Stomach (tissue), 8 donors: ENCODE measurements at regions not wholly inside any gene's neighbourhood (a gene's known extent, or its start where the extent isn't known, plus 50 kb on each side); places are given as distances from the start of the nearest gene placed in this dataset.

Source experiments
- DNase-seq, 2 donors: peaks; one replicate each; pipeline versions ENCODE4 v3.0.0 to v3.0.0-alpha.2; 2013 to 2019
- H3K27ac ChIP-seq, 5 donors: fragments of 200-600 bp in 4 of 5; sonication (generic) in 4 of 5; one replicate each; pipeline ENCODE4 v1.5.1; 2013 to 2019; ENCODE audit warnings: mild to moderate bottlenecking in 1 of 5, moderate library complexity in 1 of 5
- H3K27me3 ChIP-seq, 3 donors: fragments of 200-600 bp; sonication (generic); one replicate each; pipeline ENCODE4 v1.5.1; 2017 to 2019; ENCODE audit warnings: mixed run types in 1 of 3
- H3K36me3 ChIP-seq, 4 donors: fragments of 200-600 bp; sonication (generic); 1 replicate in 3 of 4; 2 replicates in 1 of 4; pipeline ENCODE4 v1.5.1; 2016 to 2019
- H3K4me1 ChIP-seq, 4 donors: fragments of 200-600 bp; sonication (generic); one replicate each; pipeline ENCODE4 v1.5.1; 2016 to 2019
- H3K4me3 ChIP-seq, 4 donors: fragments of 200-600 bp; sonication (generic) in 3 of 4; one replicate each; pipeline ENCODE4 v1.5.1; 2016 to 2019; ENCODE audit warnings: mild to moderate bottlenecking in 1 of 4
- H3K9me3 ChIP-seq, 4 donors: fragments of 200-600 bp; sonication (generic); one replicate each; pipeline ENCODE4 v1.5.1; 2016 to 2019
- EP300 ChIP-seq: sonication (generic); formaldehyde crosslinking; IDR thresholded peaks from one replicate; pipeline ENCODE4 v1.6.1; 2017; ENCODE audit warnings: antibody characterized with exemption
- POLR2A ChIP-seq, 4 donors: fragments of 450-650 bp; IDR thresholded peaks; one replicate each; pipeline ENCODE4 v1.6.1; 2016; ENCODE audit warnings: antibody characterized with exemption in 4 of 4, control low read depth in 2 of 4, mild to moderate bottlenecking in 1 of 4, moderate library complexity in 1 of 4
- POLR2AphosphoS5 ChIP-seq, 3 donors: sonication (generic); formaldehyde crosslinking; IDR thresholded peaks; one replicate each; pipeline ENCODE4 v1.6.1; 2016; ENCODE audit warnings: antibody characterized with exemption in 3 of 3
- WGBS, 5 donors: extraction: QIAGEN DNeasy Blood & Tissue Kit in 3 of 5; methylation state at CpG; one replicate each; pipeline versions ENCODE4 v1.1.5 to v1.1.7; 2013 to 2018; 5-methylcytosine and 5-hydroxymethylcytosine counted together
- intact Hi-C: fragments of 100-400 bp; cut with DNase I; formaldehyde crosslinking; loops from one replicate; pipeline ENCODE4 v1.15.1; 2023; ENCODE audit warnings: low total_unique reads
- TF ChIP-seq, protein P1 (sequence below), 7 experiments: fragments of 450-650 bp in 4 of 7; fragments of 200-600 bp in 3 of 7; sonication (generic) in 3 of 7; IDR thresholded peaks; one replicate each; pipeline ENCODE4 v1.5.1; 2016 to 2019; ENCODE audit warnings: antibody characterized with exemption in 7 of 7, control low read depth in 2 of 7, mild to moderate bottlenecking in 1 of 7
- donor health status: healthy with polysubstance abuse.
- donor health status: Bipolar disorder and iron deficiency.
- donor health status: healthy.

DNA sequence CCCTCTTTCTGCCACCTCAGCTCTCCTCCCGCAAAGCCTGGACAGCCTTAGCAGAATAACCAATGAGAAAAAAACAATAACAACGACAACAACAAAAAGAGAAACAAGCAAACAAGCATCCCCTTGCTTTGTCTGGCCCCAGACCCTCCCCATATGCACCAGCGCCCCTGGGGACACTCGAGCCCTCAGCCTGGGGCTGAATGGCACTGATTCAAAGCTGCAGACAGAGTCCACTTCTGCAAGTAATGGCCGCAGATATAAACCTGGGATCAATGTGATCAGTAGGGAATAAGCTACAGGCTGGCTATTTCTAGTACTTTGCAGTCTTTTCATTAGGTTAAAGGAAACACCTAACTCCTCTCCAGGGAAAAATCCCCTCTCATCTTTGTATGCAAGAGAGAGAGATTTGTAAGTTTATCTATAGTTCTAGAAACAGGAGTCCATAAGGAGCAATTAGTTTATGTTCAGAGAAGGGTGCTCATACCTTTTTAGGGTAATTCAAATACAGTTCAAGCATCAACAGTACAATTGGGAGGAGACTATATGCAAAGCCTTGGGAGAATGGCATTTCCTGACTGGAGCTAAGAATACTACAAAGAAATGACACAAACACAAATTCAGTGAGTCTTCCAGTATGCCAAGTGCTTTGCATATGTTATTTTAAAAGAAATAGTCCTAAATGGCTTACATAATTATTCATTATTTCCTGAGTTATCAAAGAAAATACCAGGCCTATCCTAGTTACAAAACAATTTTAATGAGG lies 122.3 kb upstream of the DDX18 start:
- no peaks in the 10 kb centered on the region for H3K27me3 ChIP-seq
- H3K27ac ChIP-seq = no peak overlapping the region
- no peak for DNase-seq
- H3K9me3 ChIP-seq = no peaks in the 10 kb centered on the region
- TF ChIP-seq POLR2A (IDR thresholded peaks at IDR 0.05) = no peak
- no peaks in the 10 kb centered on the region for H3K4me1 ChIP-seq
- WGBS, 5 donors = 77 to 86% (median 79%) methylated on average over 5 of the region's 5 CpGs
- no peaks in the 10 kb centered on the region for H3K36me3 ChIP-seq
- no peak overlapping the region for H3K4me3 ChIP-seq
- intact Hi-C loops = no loop called here

DNA sequence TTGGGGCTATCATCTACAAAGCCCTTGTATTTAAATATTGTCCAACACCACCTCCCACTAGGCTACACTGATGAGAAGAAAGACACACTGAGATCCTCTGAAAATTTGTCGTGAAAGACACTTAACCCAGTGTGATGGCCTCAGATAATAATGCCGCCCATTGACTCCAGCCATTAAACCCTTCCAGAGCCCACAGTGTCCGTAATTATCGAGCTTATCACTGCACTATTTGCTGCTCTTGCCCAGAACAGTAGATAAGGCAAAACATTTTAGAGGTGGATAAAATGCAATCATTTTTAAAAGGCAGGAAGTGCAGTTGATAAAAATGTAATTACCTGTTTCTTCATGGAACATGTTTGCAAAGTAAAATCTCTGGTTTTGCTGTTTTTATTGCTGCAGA lies 121.3 kb upstream of the DDX18 start:
- Histone ChIP-seq H3K36me3 (no peaks in the 10 kb centered on the region), H3K4me3 (no peak overlapping the region), H3K9me3 (no peaks in the 10 kb centered on the region), H3K27ac (no peak overlapping the region), H3K27me3 (no peaks in the 10 kb centered on the region), H3K4me1 (no peaks in the 10 kb centered on the region)
- peak in 1 of 2 donors; percentile 7 for DNase-seq
- 18 to 31% (median 23%) methylated on average over 4 of the region's 4 CpGs for WGBS, 5 donors
- intact Hi-C loops = no loop called here
- no peak for TF ChIP-seq EP300
- no peak for TF ChIP-seq POLR2A (IDR thresholded peaks at IDR 0.05)
- TF ChIP-seq, protein P1, sequence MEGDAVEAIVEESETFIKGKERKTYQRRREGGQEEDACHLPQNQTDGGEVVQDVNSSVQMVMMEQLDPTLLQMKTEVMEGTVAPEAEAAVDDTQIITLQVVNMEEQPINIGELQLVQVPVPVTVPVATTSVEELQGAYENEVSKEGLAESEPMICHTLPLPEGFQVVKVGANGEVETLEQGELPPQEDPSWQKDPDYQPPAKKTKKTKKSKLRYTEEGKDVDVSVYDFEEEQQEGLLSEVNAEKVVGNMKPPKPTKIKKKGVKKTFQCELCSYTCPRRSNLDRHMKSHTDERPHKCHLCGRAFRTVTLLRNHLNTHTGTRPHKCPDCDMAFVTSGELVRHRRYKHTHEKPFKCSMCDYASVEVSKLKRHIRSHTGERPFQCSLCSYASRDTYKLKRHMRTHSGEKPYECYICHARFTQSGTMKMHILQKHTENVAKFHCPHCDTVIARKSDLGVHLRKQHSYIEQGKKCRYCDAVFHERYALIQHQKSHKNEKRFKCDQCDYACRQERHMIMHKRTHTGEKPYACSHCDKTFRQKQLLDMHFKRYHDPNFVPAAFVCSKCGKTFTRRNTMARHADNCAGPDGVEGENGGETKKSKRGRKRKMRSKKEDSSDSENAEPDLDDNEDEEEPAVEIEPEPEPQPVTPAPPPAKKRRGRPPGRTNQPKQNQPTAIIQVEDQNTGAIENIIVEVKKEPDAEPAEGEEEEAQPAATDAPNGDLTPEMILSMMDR (IDR thresholded peaks at IDR 0.05) = no peak
- no peak for TF ChIP-seq POLR2AphosphoS5 (IDR thresholded peaks at IDR 0.05)

DNA sequence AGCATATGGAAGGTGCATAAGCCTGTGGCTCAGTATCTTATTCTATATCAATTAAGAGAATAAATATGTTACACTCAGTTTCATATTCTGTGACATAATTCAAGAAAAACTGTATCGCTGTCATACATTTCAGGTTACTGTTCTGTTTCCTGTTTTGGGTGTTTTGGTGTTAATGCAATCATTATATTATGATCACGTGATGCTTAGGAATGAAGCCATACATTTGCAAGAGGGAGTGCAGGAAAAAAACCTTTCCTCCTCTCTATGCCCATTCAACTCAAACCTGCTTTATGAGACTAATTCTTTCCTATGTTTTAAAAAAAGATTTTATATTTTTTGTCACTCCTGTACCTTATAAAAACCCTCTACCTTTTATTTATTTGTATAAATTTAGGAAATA lies 120.8 kb upstream of the DDX18 start:
- intact Hi-C loops = no loop called here
- Histone ChIP-seq H3K36me3 (no peaks in the 10 kb centered on the region), H3K27ac (no peak overlapping the region), H3K27me3 (no peaks in the 10 kb centered on the region), H3K4me1 (no peaks in the 10 kb centered on the region), H3K9me3 (no peaks in the 10 kb centered on the region), H3K4me3 (no peak overlapping the region)
- 60 to 75% (median 65%) methylated on average over 2 of the region's 2 CpGs for WGBS, 5 donors
- no peak for TF ChIP-seq EP300
- TF ChIP-seq, protein P1 (IDR thresholded peaks at IDR 0.05) = no peak
- no peak for TF ChIP-seq POLR2A (IDR thresholded peaks at IDR 0.05)
- TF ChIP-seq POLR2AphosphoS5 (IDR thresholded peaks at IDR 0.05) = no peak
- DNase-seq = no peak

DNA sequence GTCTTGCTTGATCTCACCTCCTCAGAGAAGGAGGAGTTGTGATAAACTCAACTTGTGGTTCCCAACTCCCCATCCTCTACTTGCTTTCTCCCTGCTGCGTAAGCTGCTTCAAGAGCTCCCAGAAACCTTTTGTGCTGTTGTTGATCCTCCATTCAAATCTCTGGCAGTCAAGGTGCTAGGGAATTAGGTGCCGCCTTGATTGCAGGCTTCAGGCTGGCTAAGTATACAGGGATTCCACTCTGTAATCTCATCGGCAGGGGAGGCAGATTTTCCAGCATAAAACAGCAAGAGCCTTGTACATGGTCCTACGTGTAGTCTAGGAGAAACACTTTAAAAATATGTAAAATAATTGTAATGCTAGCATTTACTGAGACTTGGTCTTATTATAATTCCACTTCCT lies 116.2 kb upstream of the DDX18 start:
- TF ChIP-seq EP300 (no peak), POLR2AphosphoS5 (IDR thresholded peaks at IDR 0.05) (no peak), POLR2A (IDR thresholded peaks at IDR 0.05) (no peak)
- TF ChIP-seq, protein P1 (IDR thresholded peaks at IDR 0.05) = no peak
- Histone ChIP-seq H3K4me1 (no peaks in the 10 kb centered on the region), H3K36me3 (no peaks in the 10 kb centered on the region), H3K4me3 (no peak overlapping the region), H3K27me3 (no peaks in the 10 kb centered on the region), H3K9me3 (no peaks in the 10 kb centered on the region), H3K27ac (no peak overlapping the region)
- WGBS, 5 donors = 81 to 96% (median 87%) methylated on average over 4 of the region's 4 CpGs
- intact Hi-C loops = no loop called here
- no peak for DNase-seq

DNA sequence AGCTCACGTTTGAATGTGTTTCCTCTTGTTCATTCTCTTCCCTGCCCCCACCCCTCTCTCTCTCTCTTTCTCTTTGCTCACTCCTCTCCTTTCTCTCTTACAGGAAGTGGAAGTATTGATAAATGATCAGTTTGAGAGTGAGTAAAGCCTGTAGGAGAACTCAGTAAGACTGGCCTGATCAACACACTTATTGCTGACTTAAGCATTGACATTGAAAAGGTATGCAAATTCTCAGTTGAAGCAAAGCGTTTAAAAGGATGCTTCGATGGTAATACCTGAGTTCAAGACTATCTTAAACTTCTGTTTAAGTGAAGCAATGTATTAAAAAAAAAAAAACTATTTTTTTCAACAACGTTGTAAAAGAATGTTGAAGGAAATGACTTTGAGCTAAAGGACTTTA lies 115.7 kb upstream of the DDX18 start:
- Histone ChIP-seq H3K27ac (no peak overlapping the region), H3K4me1 (no peaks in the 10 kb centered on the region), H3K9me3 (no peaks in the 10 kb centered on the region), H3K27me3 (no peaks in the 10 kb centered on the region), H3K4me3 (no peak overlapping the region), H3K36me3 (no peaks in the 10 kb centered on the region)
- no peak for DNase-seq
- intact Hi-C loops = no loop called here
- WGBS, 5 donors = 66 to 83% (median 75%) methylated on average over 4 of the region's 4 CpGs
- TF ChIP-seq, protein P1 (IDR thresholded peaks at IDR 0.05) = no peak
- TF ChIP-seq EP300 (no peak), POLR2A (IDR thresholded peaks at IDR 0.05) (no peak), POLR2AphosphoS5 (IDR thresholded peaks at IDR 0.05) (no peak)
